HepG2 (cell line): ENCODE measurements at regions not wholly inside any gene's neighbourhood (a gene's known extent, or its start where the extent isn't known, plus 50 kb on each side); places are given as distances from the start of the nearest gene placed in this dataset.

Experiments used
- ATAC-seq: fragments of 200-7000 bp; cut with Tn5 transposase; 3 replicates; pipeline ENCODE4 v1.9.1; 2020; ENCODE audit warnings: mild to moderate bottlenecking, moderate library complexity
- BruUV-seq: library from RNA; stranded (reverse); fragments of 400-500 nt; replicated peaks from 2 replicates; lab custom pipeline; 2021; lab: Mats Ljungman, UMichigan
- CTCF ChIA-PET: fragments of 300-600 bp; formaldehyde crosslinking; extraction: SDS; loops from one replicate; lab custom pipeline; 2021; ENCODE audit warnings: low total read pairs, inconsistent platforms, low intra/inter-chr PET ratio; lab: Yijun Ruan, JAX
- POLR2A ChIA-PET: fragments of 350-600 bp; sonication (Branson Sonifier 250); formaldehyde crosslinking; loops from one replicate; lab custom pipeline; 2020; ENCODE audit warnings: antibody characterized with exemption, inconsistent platforms; lab: Yijun Ruan, JAX
- DNase-seq: peaks from one replicate; pipeline ENCODE4 v3.0.0-alpha.2; 2015; ENCODE audit warnings: low spot score
- FAIRE-seq: peaks from 3 replicates; lab custom pipeline; 2011; peaks lifted over from hg19 to GRCh38; lab: Jason Lieb, UNC
- H2AFZ ChIP-seq: one replicate; pipeline ENCODE4 v1.6.1; 2011; ENCODE audit warnings: low read length, inconsistent platforms
- H3K27ac ChIP-seq: fragments of 300-600 bp; 3 replicates; pipeline ENCODE4 v1.8.0; 2011; ENCODE audit warnings: mixed run types, mild to moderate bottlenecking, mixed read lengths, low read length, inconsistent platforms; ENCODE audit not compliant: insufficient read depth; ENCODE audit errors: extremely low read length
- H3K27me3 ChIP-seq, 2 experiments: fragments of 200-600 bp in 1 of 2; 2 replicates in 1 of 2; 3 replicates in 1 of 2; pipeline versions ENCODE4 v1.6.0 to v1.8.0; 2011; ENCODE audit warnings: low read length in 2 of 2, mild to moderate bottlenecking in 2 of 2, moderate library complexity in 2 of 2, inconsistent platforms in 1 of 2; ENCODE audit not compliant: insufficient read depth in 2 of 2, control insufficient read depth in 1 of 2
- H3K36me3 ChIP-seq, 2 experiments: fragments of 200-600 bp in 1 of 2; replicated peaks in 1 of 2; 2 replicates in 1 of 2; 3 replicates in 1 of 2; pipeline versions ENCODE4 v1.5.1 to v1.8.0; 2011; ENCODE audit warnings: low read length in 2 of 2, inconsistent platforms in 1 of 2; ENCODE audit not compliant: insufficient read depth in 2 of 2, control insufficient read depth in 1 of 2
- H3K4me1 ChIP-seq: 2 replicates; pipeline ENCODE4 v1.5.1; 2012; ENCODE audit warnings: low read length, inconsistent platforms; ENCODE audit not compliant: insufficient read depth
- H3K4me2 ChIP-seq: 2 replicates; pipeline ENCODE4 v1.6.0; 2011; ENCODE audit warnings: low read depth, low read length, inconsistent platforms
- H3K4me3 ChIP-seq, 3 experiments: fragments of 200-600 bp in 1 of 3; sonication (generic), shearing (Covaris generic) in 1 of 3; replicated peaks in 1 of 3; 2 replicates each; pipeline ENCODE4 v1.5.1; 2011 to 2016; ENCODE audit warnings: low read length in 3 of 3, inconsistent platforms in 2 of 3, low read depth in 2 of 3, mild to moderate bottlenecking in 2 of 3, control low read depth in 1 of 3, mixed read lengths in 1 of 3; ENCODE audit not compliant: insufficient read depth in 1 of 3
- H3K79me2 ChIP-seq: one replicate; pipeline ENCODE4 v1.6.1; 2011; ENCODE audit warnings: low read length, inconsistent platforms; ENCODE audit not compliant: insufficient read depth
- H3K9ac ChIP-seq: 2 replicates; pipeline ENCODE4 v1.6.0; 2011; ENCODE audit warnings: mild to moderate bottlenecking, low read depth, low read length, inconsistent platforms; ENCODE audit not compliant: insufficient read depth
- H3K9me3 ChIP-seq: 2 replicates; pipeline ENCODE4 v1.5.1; 2012; ENCODE audit warnings: mild to moderate bottlenecking, low read length
- H4K20me1 ChIP-seq: 2 replicates; pipeline ENCODE4 v1.6.0; 2011; ENCODE audit warnings: inconsistent platforms, mild to moderate bottlenecking, low read length, moderate library complexity; ENCODE audit not compliant: insufficient read depth
- ERF ChIP-seq: IDR thresholded peaks from 2 replicates; pipeline ENCODE4 v1.6.1; 2018; ENCODE audit warnings: missing biosample characterization, missing genetic modification reagents
- ETV5 ChIP-seq: IDR thresholded peaks from 2 replicates; pipeline ENCODE4 v1.6.1; 2018; ENCODE audit warnings: missing biosample characterization, missing genetic modification reagents, inconsistent platforms, borderline replicate concordance
- GABPB1 ChIP-seq: IDR thresholded peaks from 2 replicates; pipeline ENCODE4 v1.6.1; 2016; ENCODE audit warnings: mild to moderate bottlenecking, missing genetic modification reagents, moderate library complexity, missing compliant biosample characterization
- GTF3A ChIP-seq: sonication (generic); formaldehyde crosslinking; conservative IDR thresholded peaks from 2 replicates; pipeline ENCODE4 v1.4.0; 2020; ENCODE audit warnings: mild to moderate bottlenecking, missing genetic modification reagents
- IKZF1 ChIP-seq: fragments of 450-650 bp; IDR thresholded peaks from 2 replicates; pipeline ENCODE4 v1.7.1; 2016
- MAFF ChIP-seq: IDR thresholded peaks from 2 replicates; pipeline ENCODE4 v1.6.1; 2011; ENCODE audit warnings: low read depth, low read length, improper control_type of control experiment
- MAFK ChIP-seq, 2 experiments: IDR thresholded peaks in 1 of 2; conservative IDR thresholded peaks in 1 of 2; 2 replicates each; pipeline ENCODE4 v1.6.1; 2011; ENCODE audit warnings: improper control_type of control experiment in 2 of 2, low read length in 2 of 2
- ZBTB7B ChIP-seq: sonication (generic); formaldehyde crosslinking; IDR thresholded peaks from 2 replicates; pipeline ENCODE4 v1.4.0; 2020; ENCODE audit warnings: missing genetic modification reagents
- ZNF30 ChIP-seq: sonication (generic); formaldehyde crosslinking; IDR thresholded peaks from 2 replicates; pipeline ENCODE4 v1.5.0; 2020; ENCODE audit warnings: mild to moderate bottlenecking, missing genetic modification reagents
- ZNF33A ChIP-seq: sonication (generic); formaldehyde crosslinking; IDR thresholded peaks from 2 replicates; pipeline ENCODE4 v1.5.1; 2020; ENCODE audit warnings: missing genetic modification reagents, mild to moderate bottlenecking, moderate library complexity, borderline replicate concordance
- ZNF572 ChIP-seq: sonication (generic); formaldehyde crosslinking; IDR thresholded peaks from 2 replicates; pipeline ENCODE4 v1.5.1; 2020; ENCODE audit warnings: mild to moderate bottlenecking, missing genetic modification reagents
- WGBS: methylation state at CpG from one replicate; pipeline ENCODE4 v1.1.6; 2017; ENCODE audit warnings: low lambda C conversion rate; 5-methylcytosine and 5-hydroxymethylcytosine counted together
- in situ Hi-C: cut with HindIII; loops from 2 replicates; pipeline ENCODE4 v1.10.0; 2017; ENCODE audit warnings: low pct_unique_long_range_greater_than_20kb; ENCODE audit not compliant: extremely low pct_ligation_motif_present
- intact Hi-C: fragments of 100-400 bp; cut with micrococcal nuclease; formaldehyde crosslinking; loops from one replicate; pipeline ENCODE4 v1.10.0; 2022; ENCODE audit not compliant: unreplicated experiment
- TF ChIP-seq, protein P1 (sequence below): sonication (generic); formaldehyde crosslinking; IDR thresholded peaks from 2 replicates; pipeline ENCODE4 v1.9.0; 2021; ENCODE audit warnings: missing genetic modification reagents, mild to moderate bottlenecking, borderline replicate concordance

GRCh38 chr2:160977854-160978253 lies 182.4 kb upstream of the TANK start:
- DNase-seq (no peak), FAIRE-seq (no peak), ATAC-seq (no peak)
- H3K4me1 ChIP-seq, result no peaks in the 10 kb centered on the region
- H4K20me1 ChIP-seq, result no peaks in the 10 kb centered on the region
- no peaks in the 10 kb centered on the region for H3K9me3 ChIP-seq
- 78% methylated on average over 2 of the region's 2 CpGs for WGBS
- H3K4me3 ChIP-seq, result no peak overlapping the region
- intact Hi-C loops (loop anchor here (10.0 kb wide), 1 partner anchor 283 kb away; no protein-coding TSS in a partner anchor), in situ Hi-C loops (no loop called here)
- H3K27ac ChIP-seq, result no peak overlapping the region
- H3K27me3 ChIP-seq, result no peaks in the 10 kb centered on the region
- no peaks in the 10 kb centered on the region for H3K36me3 ChIP-seq
- no TSS peak for BruUV-seq
- POLR2A ChIA-PET, result no interaction called here
- CTCF ChIA-PET, result no interaction called here
- no peak overlapping the region for H3K9ac ChIP-seq
- TF ChIP-seq ERF (CRISPR knock-in tag), result no peak
- TF ChIP-seq MAFF, result peak; percentile 65
- no peak for TF ChIP-seq ZNF30 (CRISPR knock-in tag)
- TF ChIP-seq MAFK (conservative IDR thresholded peaks at IDR 0.05 in 1 of 2, IDR thresholded peaks at IDR 0.05 in 1 of 2; ENCODE audit: low read length in 2 of 2), result peak; percentile 68 to 84
- TF ChIP-seq GABPB1, result no peak
- H3K4me2 ChIP-seq, result no peak overlapping the region
- H2AFZ ChIP-seq, result no peak overlapping the region
- H3K79me2 ChIP-seq, result no peaks in the 10 kb centered on the region

DNA sequence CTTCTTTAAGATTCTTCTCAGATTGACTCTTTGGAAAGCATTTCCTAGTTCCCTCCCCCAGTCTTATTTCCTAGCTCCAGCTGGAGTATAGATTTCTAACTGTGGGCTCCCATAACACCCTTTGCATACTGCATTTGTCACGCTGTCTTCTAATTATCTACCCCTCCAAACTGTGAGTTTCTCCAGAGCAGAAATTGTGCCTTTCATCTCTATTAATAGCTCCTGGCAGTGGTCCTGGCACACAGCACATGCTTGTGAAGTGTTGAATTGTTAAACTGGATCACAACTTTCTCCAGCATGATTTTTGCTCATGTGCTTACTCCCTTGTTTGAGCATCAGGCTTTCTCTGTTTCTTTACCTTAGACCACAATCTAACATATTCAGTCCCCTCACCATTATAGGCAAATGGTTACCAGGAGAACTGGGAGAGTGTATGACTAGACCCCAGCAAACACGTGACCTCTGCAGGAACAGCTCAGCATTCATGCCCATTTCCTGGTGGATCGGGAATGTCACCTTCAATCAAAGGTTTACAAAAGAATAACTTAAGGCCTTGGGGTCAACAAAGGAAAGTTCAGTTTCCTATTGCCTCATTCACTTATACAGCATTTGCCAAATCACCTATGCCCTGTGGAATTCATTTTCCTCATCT lies 175.7 kb upstream of the TANK start:
- H3K27ac ChIP-seq, result no peak overlapping the region
- no peaks in the 10 kb centered on the region for H4K20me1 ChIP-seq
- H3K4me1 ChIP-seq, result no peaks in the 10 kb centered on the region
- no peaks in the 10 kb centered on the region for H3K27me3 ChIP-seq
- H3K79me2 ChIP-seq, result no peaks in the 10 kb centered on the region
- ChIA-PET CTCF (no interaction called here), POLR2A (no interaction called here)
- no peak overlapping the region for H3K9ac ChIP-seq
- FAIRE-seq, result no peak
- DNase-seq, result no peak
- no peak overlapping the region for H2AFZ ChIP-seq
- intact Hi-C loops (no loop called here), in situ Hi-C loops (no loop called here)
- BruUV-seq, result no TSS peak
- H3K36me3 ChIP-seq, result no peaks in the 10 kb centered on the region
- ATAC-seq, result no peak
- H3K4me3 ChIP-seq, result no peak overlapping the region
- no peak for TF ChIP-seq ZNF572 (CRISPR knock-in tag)
- no peak for TF ChIP-seq ETV5 (CRISPR knock-in tag)
- TF ChIP-seq GTF3A (CRISPR knock-in tag), result no peak
- no peak for TF ChIP-seq IKZF1
- TF ChIP-seq ZBTB7B (CRISPR knock-in tag), result no peak
- TF ChIP-seq, protein P1, sequence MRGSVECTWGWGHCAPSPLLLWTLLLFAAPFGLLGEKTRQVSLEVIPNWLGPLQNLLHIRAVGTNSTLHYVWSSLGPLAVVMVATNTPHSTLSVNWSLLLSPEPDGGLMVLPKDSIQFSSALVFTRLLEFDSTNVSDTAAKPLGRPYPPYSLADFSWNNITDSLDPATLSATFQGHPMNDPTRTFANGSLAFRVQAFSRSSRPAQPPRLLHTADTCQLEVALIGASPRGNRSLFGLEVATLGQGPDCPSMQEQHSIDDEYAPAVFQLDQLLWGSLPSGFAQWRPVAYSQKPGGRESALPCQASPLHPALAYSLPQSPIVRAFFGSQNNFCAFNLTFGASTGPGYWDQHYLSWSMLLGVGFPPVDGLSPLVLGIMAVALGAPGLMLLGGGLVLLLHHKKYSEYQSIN, result no peak
- no peak for TF ChIP-seq ZNF33A (CRISPR knock-in tag)
- 17% methylated on average over 3 of the region's 3 CpGs for WGBS
- no peak overlapping the region for H3K4me2 ChIP-seq
- H3K9me3 ChIP-seq, result no peaks in the 10 kb centered on the region
